Calu3 (cell line): ENCODE measurements at regions not wholly inside any gene's neighbourhood (a gene's known extent, or its start where the extent isn't known, plus 50 kb on each side); places are given as distances from the start of the nearest gene placed in this dataset.

ENCODE experiments used
- BruUV-seq: library from RNA; stranded (reverse); fragments of 400-500 nt; replicated peaks from 2 replicates; lab custom pipeline; 2021; lab: Mats Ljungman, UMichigan
- CTCF ChIA-PET: fragments of 300-600 bp; sonication (Branson Sonifier 250); formaldehyde crosslinking; loops from one replicate; lab custom pipeline; 2022; ENCODE audit warnings: antibody characterized with exemption; lab: Charles Lee
- DNase-seq: peaks from one replicate; pipeline ENCODE4 v3.0.0; 2022
- H3K27ac Mint-ChIP-seq: one replicate; pipeline ENCODE4 v1.8.0; 2022; ENCODE audit warnings: mixed read lengths; ENCODE audit not compliant: unreplicated experiment
- H3K27me3 Mint-ChIP-seq: one replicate; pipeline ENCODE4 v1.8.0; 2022; ENCODE audit warnings: mixed read lengths; ENCODE audit not compliant: unreplicated experiment
- H3K36me3 Mint-ChIP-seq: one replicate; pipeline ENCODE4 v1.8.0; 2022; ENCODE audit warnings: mild to moderate bottlenecking, moderate library complexity, mixed read lengths; ENCODE audit not compliant: insufficient read depth, unreplicated experiment
- H3K4me1 Mint-ChIP-seq: one replicate; pipeline ENCODE4 v1.8.0; 2022; ENCODE audit warnings: mild to moderate bottlenecking, low read depth, mixed read lengths; ENCODE audit not compliant: unreplicated experiment
- H3K4me3 Mint-ChIP-seq: one replicate; pipeline ENCODE4 v1.8.0; 2022; ENCODE audit warnings: mild to moderate bottlenecking, low read depth, moderate library complexity, mixed read lengths; ENCODE audit not compliant: unreplicated experiment
- H3K9me3 Mint-ChIP-seq: one replicate; pipeline ENCODE4 v1.8.0; 2022; ENCODE audit warnings: low read depth, mixed read lengths; ENCODE audit not compliant: unreplicated experiment
- CTCF ChIP-seq: fragments of 200-600 bp; IDR thresholded peaks from one replicate; pipeline ENCODE4 v1.8.0; 2022; ENCODE audit warnings: antibody characterized with exemption; ENCODE audit not compliant: unreplicated experiment
- intact Hi-C: fragments of 100-400 bp; cut with micrococcal nuclease; formaldehyde crosslinking; loops from one replicate; pipeline ENCODE4 v1.10.0; 2022; ENCODE audit not compliant: unreplicated experiment

GRCh38 chr14:44287858-44288257 is 219.2 kb downstream of the FSCB start:
- Mint-ChIP-seq H3K27me3 (no peaks in the 10 kb centered on the region), H3K4me1 (no peaks in the 10 kb centered on the region), H3K4me3 (no peak overlapping the region), H3K36me3 (no peaks in the 10 kb centered on the region), H3K9me3 (no peaks in the 10 kb centered on the region), H3K27ac (no peak overlapping the region)
- CTCF ChIA-PET, result no interaction called here
- intact Hi-C loops, result no loop called here
- no peak for TF ChIP-seq CTCF
- no TSS peak for BruUV-seq
- no peak for DNase-seq

DNA sequence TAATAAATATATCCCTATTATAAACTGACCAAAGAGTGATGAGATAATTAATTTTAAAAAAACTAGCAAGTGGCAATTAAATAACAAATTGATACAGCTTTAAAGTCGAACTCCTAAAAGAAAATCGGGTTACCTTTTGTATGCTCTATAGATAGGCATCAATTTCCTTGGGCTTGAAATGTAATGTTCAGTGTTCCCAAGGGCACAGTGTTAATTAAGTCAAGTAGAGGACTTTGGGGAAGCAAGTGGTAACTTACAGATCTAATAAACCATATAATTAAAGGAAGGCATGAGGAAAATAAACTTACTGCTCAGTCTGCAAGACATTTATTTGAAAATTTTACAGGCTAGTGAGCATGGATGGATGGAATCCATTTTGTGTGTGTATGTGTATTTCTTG is 220.9 kb downstream of the FSCB start:
- Mint-ChIP-seq H3K4me3 (no peak overlapping the region), H3K4me1 (no peaks in the 10 kb centered on the region), H3K9me3 (peaks cover 4% of the 10 kb centered on the region), H3K27ac (no peak overlapping the region), H3K27me3 (no peaks in the 10 kb centered on the region), H3K36me3 (no peaks in the 10 kb centered on the region)
- CTCF ChIA-PET, result no interaction called here
- intact Hi-C loops, result no loop called here
- BruUV-seq, result no TSS peak
- DNase-seq, result no peak
- TF ChIP-seq CTCF, result no peak

- Mint-ChIP-seq H3K4me1 (no peaks in the 10 kb centered on the region), H3K36me3 (no peaks in the 10 kb centered on the region), H3K9me3 (peaks cover 4% of the 10 kb centered on the region), H3K27me3 (no peaks in the 10 kb centered on the region), H3K4me3 (no peak overlapping the region), H3K27ac (no peak overlapping the region)
- no peak for TF ChIP-seq CTCF
- CTCF ChIA-PET, result no interaction called here
- intact Hi-C loops, result no loop called here
- BruUV-seq, result no TSS peak
- DNase-seq, result no peak
These were observed 223.2 kb downstream of the FSCB start for GRCh38 chr14:44283836-44284235.

DNA sequence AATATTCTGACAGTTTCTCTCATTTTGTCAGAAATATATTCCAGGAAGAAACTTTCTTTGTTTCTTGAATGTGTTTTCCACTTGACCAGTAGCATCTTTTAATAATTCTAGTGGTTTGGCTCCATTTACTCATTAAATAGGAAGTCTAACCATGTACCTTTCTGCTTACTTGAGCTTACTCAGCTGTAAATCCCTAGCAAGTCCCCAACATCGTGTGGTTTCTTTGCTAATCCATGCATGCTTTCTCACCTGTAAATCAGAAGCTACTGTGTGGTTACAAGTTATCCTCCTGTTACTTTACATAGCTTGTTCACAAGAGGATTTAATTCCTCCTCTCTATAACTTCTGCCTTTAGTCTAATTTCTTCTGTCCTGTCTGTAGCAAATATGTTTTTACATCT is 227.7 kb downstream of the FSCB start:
- H3K9me3 Mint-ChIP-seq, result peaks cover 4% of the 10 kb centered on the region
- H3K4me1 Mint-ChIP-seq, result no peaks in the 10 kb centered on the region
- DNase-seq, result no peak
- BruUV-seq, result no TSS peak
- no peaks in the 10 kb centered on the region for H3K36me3 Mint-ChIP-seq
- intact Hi-C loops, result no loop called here
- CTCF ChIA-PET, result no interaction called here
- no peaks in the 10 kb centered on the region for H3K27me3 Mint-ChIP-seq
- TF ChIP-seq CTCF, result no peak
- H3K27ac Mint-ChIP-seq, result no peak overlapping the region
- no peak overlapping the region for H3K4me3 Mint-ChIP-seq
